ENCODE measurements at regions not wholly inside any gene's neighbourhood (a gene's known extent, or its start where the extent isn't known, plus 50 kb on each side); places are given as distances from the start of the nearest gene placed in this dataset.

GRCh38 chr21:40938611-40939010 is 91.7 kb upstream of the DSCAM start:
- H4K20me1 ChIP-seq (ENCODE audit: insufficient read depth), result no peaks in the 10 kb centered on the region
- no peak for TF ChIP-seq EZH2phosphoT487 (IDR thresholded peaks at IDR 0.05; ENCODE audit: insufficient read depth, low read depth)
- no peaks in the 10 kb centered on the region for H3F3A ChIP-seq (ENCODE audit: insufficient read depth)
- H3K27me3 ChIP-seq (replicated peaks; ENCODE audit: insufficient read depth), result no peaks in the 10 kb centered on the region
- no peaks in the 10 kb centered on the region for H3K36me3 ChIP-seq (ENCODE audit: low read depth)
- no peak for DNase-seq
- no peaks in the 10 kb centered on the region for H3K79me2 ChIP-seq (ENCODE audit: insufficient read depth)
- H3K4me3 ChIP-seq, result no peak overlapping the region
- H3K9me2 ChIP-seq (ENCODE audit: insufficient read depth), result no peaks in the 10 kb centered on the region
- H3K9me3 ChIP-seq (ENCODE audit: low read depth), result no peaks in the 10 kb centered on the region
- no peak overlapping the region for H3K27ac ChIP-seq
- no peak overlapping the region for H3K9ac ChIP-seq
- no peak overlapping the region for H3K4me2 ChIP-seq (ENCODE audit: unreplicated experiment)
- in situ Hi-C loops (cut with MboI), result no loop called here
- H3K4me1 ChIP-seq (ENCODE audit: insufficient read depth), result no peaks in the 10 kb centered on the region
- WGBS, 2 experiments (ENCODE audit: low coverage in 1 of 2, low lambda C conversion rate in 2 of 2, missing lambda C conversion rate in 2 of 2), result 12 to 13% methylated on average over 4 of the region's 4 CpGs
- no peak overlapping the region for H2AFZ ChIP-seq

GRCh38 chr21:40947713-40948112 is 100.8 kb upstream of the DSCAM start:
- no peak overlapping the region for H2AFZ ChIP-seq
- in situ Hi-C loops (cut with MboI), result no loop called here
- no peaks in the 10 kb centered on the region for H3K4me1 ChIP-seq (ENCODE audit: insufficient read depth)
- H3K79me2 ChIP-seq (ENCODE audit: insufficient read depth), result no peaks in the 10 kb centered on the region
- no peak for TF ChIP-seq EZH2phosphoT487 (IDR thresholded peaks at IDR 0.05; ENCODE audit: insufficient read depth, low read depth)
- TF ChIP-seq EZH2 (IDR thresholded peaks at IDR 0.05; ENCODE audit: insufficient read depth, poor library complexity, severe bottlenecking), result no peak
- H3K27ac ChIP-seq, result no peak overlapping the region
- no peaks in the 10 kb centered on the region for H3K36me3 ChIP-seq (ENCODE audit: low read depth)
- H3K9me3 ChIP-seq (ENCODE audit: low read depth), result no peaks in the 10 kb centered on the region
- no peaks in the 10 kb centered on the region for H3K27me3 ChIP-seq (replicated peaks; ENCODE audit: insufficient read depth)
- no peaks in the 10 kb centered on the region for H4K20me1 ChIP-seq (ENCODE audit: insufficient read depth)
- H3K4me2 ChIP-seq (ENCODE audit: unreplicated experiment), result no peak overlapping the region
- no peak overlapping the region for H3K4me3 ChIP-seq
- H3K9ac ChIP-seq, result no peak overlapping the region
- H3K9me2 ChIP-seq (ENCODE audit: insufficient read depth), result no peaks in the 10 kb centered on the region
- no peaks in the 10 kb centered on the region for H3F3A ChIP-seq (ENCODE audit: insufficient read depth)
- WGBS, 2 experiments (ENCODE audit: low coverage in 1 of 2, low lambda C conversion rate in 2 of 2, missing lambda C conversion rate in 2 of 2), result 22 to 30% methylated on average over 3 of the region's 3 CpGs
- DNase-seq, result no peak

- no peaks in the 10 kb centered on the region for H3K36me3 ChIP-seq (ENCODE audit: low read depth)
- in situ Hi-C loops (cut with MboI), result no loop called here
- H3K4me2 ChIP-seq (ENCODE audit: unreplicated experiment), result no peak overlapping the region
- no peaks in the 10 kb centered on the region for H4K20me1 ChIP-seq (ENCODE audit: insufficient read depth)
- H3K4me3 ChIP-seq, result no peak overlapping the region
- no peaks in the 10 kb centered on the region for H3K9me2 ChIP-seq (ENCODE audit: insufficient read depth)
- H3K79me2 ChIP-seq (ENCODE audit: insufficient read depth), result no peaks in the 10 kb centered on the region
- no peak overlapping the region for H3K9ac ChIP-seq
- H3K9me3 ChIP-seq (ENCODE audit: low read depth), result no peaks in the 10 kb centered on the region
- no peak for DNase-seq
- TF ChIP-seq EZH2 (IDR thresholded peaks at IDR 0.05; ENCODE audit: insufficient read depth, poor library complexity, severe bottlenecking) (no peak), EZH2phosphoT487 (IDR thresholded peaks at IDR 0.05; ENCODE audit: insufficient read depth, low read depth) (no peak)
- no peak overlapping the region for H2AFZ ChIP-seq
- H3K27ac ChIP-seq, result no peak overlapping the region
- no peaks in the 10 kb centered on the region for H3K27me3 ChIP-seq (replicated peaks; ENCODE audit: insufficient read depth)
- no peaks in the 10 kb centered on the region for H3F3A ChIP-seq (ENCODE audit: insufficient read depth)
- no peaks in the 10 kb centered on the region for H3K4me1 ChIP-seq (ENCODE audit: insufficient read depth)
Observed at GRCh38 chr21:40950970-40951369, 104.0 kb upstream of the DSCAM start.

GRCh38 chr21:40952551-40953323 is 105.8 kb upstream of the DSCAM start:
- H3K36me3 ChIP-seq (ENCODE audit: low read depth), result no peaks in the 10 kb centered on the region
- no peaks in the 10 kb centered on the region for H3K27me3 ChIP-seq (replicated peaks; ENCODE audit: insufficient read depth)
- no peak overlapping the region for H2AFZ ChIP-seq
- H3K4me3 ChIP-seq, result no peak overlapping the region
- H3K79me2 ChIP-seq (ENCODE audit: insufficient read depth), result no peaks in the 10 kb centered on the region
- in situ Hi-C loops (cut with MboI), result no loop called here
- no peaks in the 10 kb centered on the region for H3F3A ChIP-seq (ENCODE audit: insufficient read depth)
- H3K9me3 ChIP-seq (ENCODE audit: low read depth), result no peaks in the 10 kb centered on the region
- no peak overlapping the region for H3K9ac ChIP-seq
- H3K4me2 ChIP-seq (ENCODE audit: unreplicated experiment), result no peak overlapping the region
- no peaks in the 10 kb centered on the region for H3K9me2 ChIP-seq (ENCODE audit: insufficient read depth)
- no peak for DNase-seq
- 37 to 42% methylated on average over 6 of the region's 6 CpGs for WGBS, 2 experiments (ENCODE audit: low coverage in 1 of 2, low lambda C conversion rate in 2 of 2, missing lambda C conversion rate in 2 of 2)
- no peaks in the 10 kb centered on the region for H3K4me1 ChIP-seq (ENCODE audit: insufficient read depth)
- no peaks in the 10 kb centered on the region for H4K20me1 ChIP-seq (ENCODE audit: insufficient read depth)
- TF ChIP-seq EZH2phosphoT487 (IDR thresholded peaks at IDR 0.05; ENCODE audit: insufficient read depth, low read depth) (no peak), EZH2 (IDR thresholded peaks at IDR 0.05; ENCODE audit: insufficient read depth, poor library complexity, severe bottlenecking) (no peak)
- H3K27ac ChIP-seq, result no peak overlapping the region

- Histone ChIP-seq H3K9ac (no peak overlapping the region), H3K36me3 (ENCODE audit: low read depth) (no peaks in the 10 kb centered on the region), H3K27me3 (replicated peaks; ENCODE audit: insufficient read depth) (no peaks in the 10 kb centered on the region), H3K9me2 (ENCODE audit: insufficient read depth) (no peaks in the 10 kb centered on the region), H2AFZ (no peak overlapping the region), H3K4me2 (ENCODE audit: unreplicated experiment) (no peak overlapping the region), H3K4me3 (no peak overlapping the region), H4K20me1 (ENCODE audit: insufficient read depth) (no peaks in the 10 kb centered on the region), H3K27ac (no peak overlapping the region), H3K9me3 (ENCODE audit: low read depth) (no peaks in the 10 kb centered on the region), H3K4me1 (ENCODE audit: insufficient read depth) (no peaks in the 10 kb centered on the region), H3K79me2 (ENCODE audit: insufficient read depth) (no peaks in the 10 kb centered on the region), H3F3A (ENCODE audit: insufficient read depth) (no peaks in the 10 kb centered on the region)
- no peak for DNase-seq
- in situ Hi-C loops (cut with MboI), result no loop called here
- TF ChIP-seq EZH2phosphoT487 (IDR thresholded peaks at IDR 0.05; ENCODE audit: insufficient read depth, low read depth) (no peak), EZH2 (IDR thresholded peaks at IDR 0.05; ENCODE audit: insufficient read depth, poor library complexity, severe bottlenecking) (no peak)
- WGBS, 2 experiments (ENCODE audit: low coverage in 1 of 2, low lambda C conversion rate in 2 of 2, missing lambda C conversion rate in 2 of 2), result 24 to 27% methylated on average over 2 of the region's 2 CpGs
Observed at GRCh38 chr21:40964691-40965090, 117.7 kb upstream of the DSCAM start.

Data from GM23248 (cell line).